Natural killer cell (primary cell): ENCODE measurements at regions not wholly inside any gene's neighbourhood (a gene's known extent, or its start where the extent isn't known, plus 50 kb on each side); places are given as distances from the start of the nearest gene placed in this dataset.

ENCODE experiments used
- ATAC-seq, 3 donors: fragments of 150-1000 bp in 2 of 3; fragments of 200-7000 bp in 1 of 3; cut with Tn5 transposase; 1 replicate in 1 of 3; 2 replicates in 2 of 3; pipeline ENCODE4 v1.10.0; 2021; ENCODE audit warnings: mild to moderate bottlenecking in 2 of 3, moderate library complexity in 2 of 3
- DNase-seq, 2 donors: peaks; one replicate each; pipeline versions ENCODE4 v3.0.0 to v3.0.0-alpha.2; 2013 to 2021; ENCODE audit warnings: mixed read lengths in 1 of 2
- H3K27ac ChIP-seq: one replicate; pipeline ENCODE4 v1.5.1; 2013; ENCODE audit warnings: mild to moderate bottlenecking, low read length
- H3K27me3 ChIP-seq: one replicate; pipeline ENCODE4 v1.6.1; 2013; ENCODE audit warnings: low read length; ENCODE audit not compliant: control insufficient read depth, insufficient read depth
- H3K36me3 ChIP-seq: one replicate; pipeline ENCODE4 v1.6.1; 2013; ENCODE audit warnings: low read length; ENCODE audit not compliant: control insufficient read depth, insufficient read depth
- H3K4me1 ChIP-seq: one replicate; pipeline ENCODE4 v1.6.1; 2013; ENCODE audit warnings: low read length; ENCODE audit not compliant: control insufficient read depth, insufficient read depth
- H3K4me3 ChIP-seq: one replicate; pipeline ENCODE4 v1.5.1; 2013; ENCODE audit warnings: low read length
- H3K9me3 ChIP-seq: one replicate; pipeline ENCODE4 v1.6.1; 2013; ENCODE audit warnings: low read length; ENCODE audit not compliant: control insufficient read depth, insufficient read depth
- H3K27ac Mint-ChIP-seq, 2 donors: one replicate each; pipeline ENCODE4 v1.8.0; 2022; ENCODE audit warnings: mild to moderate bottlenecking in 2 of 2, mixed read lengths in 2 of 2, moderate library complexity in 1 of 2
- H3K27me3 Mint-ChIP-seq, 2 donors: one replicate each; pipeline ENCODE4 v1.8.0; 2022; ENCODE audit warnings: low read depth in 2 of 2, mixed read lengths in 2 of 2
- H3K36me3 Mint-ChIP-seq: one replicate; pipeline ENCODE4 v1.8.0; 2022; ENCODE audit warnings: mixed read lengths
- H3K4me1 Mint-ChIP-seq, 2 donors: one replicate each; pipeline ENCODE4 v1.8.0; 2022; ENCODE audit warnings: mixed read lengths in 2 of 2
- H3K4me3 Mint-ChIP-seq: one replicate; pipeline ENCODE4 v1.8.0; 2022; ENCODE audit warnings: mild to moderate bottlenecking, moderate library complexity, mixed read lengths
- H3K9me3 Mint-ChIP-seq, 2 donors: one replicate each; pipeline ENCODE4 v1.8.0; 2022; ENCODE audit warnings: mixed read lengths in 2 of 2
- CTCF ChIP-seq: fragments of 200-600 bp; IDR thresholded peaks from one replicate; pipeline ENCODE4 v1.8.0; 2022; ENCODE audit warnings: antibody characterized with exemption
- WGBS: methylation state at CpG from one replicate; pipeline ENCODE4 v1.1.7; 2013; ENCODE audit warnings: missing lambda C conversion rate; ENCODE audit not compliant: insufficient coverage; 5-methylcytosine and 5-hydroxymethylcytosine counted together
- intact Hi-C: fragments of 100-400 bp; cut with micrococcal nuclease; formaldehyde crosslinking; loops from one replicate; pipeline ENCODE4 v1.14.2; 2022

GRCh38 chr16:7124701-7125100 is 207.9 kb upstream of the RBFOX1 start:
- no peak for ATAC-seq
- H3K9me3 Mint-ChIP-seq = peaks cover 10 to 13% of the 10 kb centered on the region in 2 donors
- Histone ChIP-seq H3K27me3 (no peaks in the 10 kb centered on the region), H3K36me3 (no peaks in the 10 kb centered on the region), H3K4me1 (no peaks in the 10 kb centered on the region), H3K9me3 (peaks cover 5% of the 10 kb centered on the region), H3K27ac (no peak overlapping the region), H3K4me3 (no peak overlapping the region)
- no peaks in the 10 kb centered on the region for H3K4me1 Mint-ChIP-seq
- no peaks in the 10 kb centered on the region for H3K36me3 Mint-ChIP-seq
- no peak overlapping the region for H3K4me3 Mint-ChIP-seq
- no peaks in the 10 kb centered on the region for H3K27me3 Mint-ChIP-seq
- no peak for TF ChIP-seq CTCF
- no peak overlapping the region for H3K27ac Mint-ChIP-seq
- no peak for DNase-seq
- WGBS = 70% methylated on average over 5 of the region's 5 CpGs
- intact Hi-C loops = no loop called here

GRCh38 chr16:7124242-7124641 is 208.4 kb upstream of the RBFOX1 start:
- Mint-ChIP-seq H3K4me1 (no peaks in the 10 kb centered on the region), H3K9me3 (peaks cover 10 to 13% of the 10 kb centered on the region in 2 donors), H3K27ac (no peak overlapping the region), H3K36me3 (no peaks in the 10 kb centered on the region), H3K27me3 (no peaks in the 10 kb centered on the region), H3K4me3 (no peak overlapping the region)
- no peak for TF ChIP-seq CTCF
- ATAC-seq (no peak), DNase-seq (no peak)
- H3K4me1 ChIP-seq = no peaks in the 10 kb centered on the region
- peaks cover 3% of the 10 kb centered on the region for H3K9me3 ChIP-seq
- no peak overlapping the region for H3K4me3 ChIP-seq
- WGBS = 100% methylated on average over 1 of the region's 2 CpGs
- H3K27me3 ChIP-seq = no peaks in the 10 kb centered on the region
- intact Hi-C loops = no loop called here
- no peak overlapping the region for H3K27ac ChIP-seq
- no peaks in the 10 kb centered on the region for H3K36me3 ChIP-seq

GRCh38 chr16:7116734-7117133 is 215.9 kb upstream of the RBFOX1 start:
- Mint-ChIP-seq H3K4me1 (no peaks in the 10 kb centered on the region), H3K27me3 (no peaks in the 10 kb centered on the region), H3K4me3 (no peak overlapping the region), H3K27ac (no peak overlapping the region), H3K36me3 (no peaks in the 10 kb centered on the region), H3K9me3 (peaks cover 0 to 6% of the 10 kb centered on the region in 2 donors)
- Histone ChIP-seq H3K9me3 (no peaks in the 10 kb centered on the region), H3K4me3 (no peak overlapping the region), H3K4me1 (no peaks in the 10 kb centered on the region), H3K27me3 (no peaks in the 10 kb centered on the region), H3K27ac (no peak overlapping the region), H3K36me3 (no peaks in the 10 kb centered on the region)
- no peak for TF ChIP-seq CTCF
- 64% methylated on average over 2 of the region's 3 CpGs for WGBS
- DNase-seq = no peak
- ATAC-seq = no peak
- intact Hi-C loops = no loop called here

GRCh38 chr16:7115898-7116297 is 216.7 kb upstream of the RBFOX1 start:
- DNase-seq (no peak), ATAC-seq (no peak)
- Mint-ChIP-seq H3K27ac (no peak overlapping the region), H3K4me1 (no peaks in the 10 kb centered on the region), H3K27me3 (no peaks in the 10 kb centered on the region), H3K9me3 (peaks cover 0 to 6% of the 10 kb centered on the region in 2 donors), H3K36me3 (no peaks in the 10 kb centered on the region), H3K4me3 (no peak overlapping the region)
- Histone ChIP-seq H3K4me3 (no peak overlapping the region), H3K36me3 (no peaks in the 10 kb centered on the region), H3K4me1 (no peaks in the 10 kb centered on the region), H3K27me3 (no peaks in the 10 kb centered on the region), H3K27ac (no peak overlapping the region), H3K9me3 (no peaks in the 10 kb centered on the region)
- WGBS = 82% methylated on average over 5 of the region's 5 CpGs
- intact Hi-C loops = no loop called here
- no peak for TF ChIP-seq CTCF
